ENCODE measurements at regions not wholly inside any gene's neighbourhood (a gene's known extent, or its start where the extent isn't known, plus 50 kb on each side); places are given as distances from the start of the nearest gene placed in this dataset.
"Not testable (repeated sequence)": the region's sequence is repeated elsewhere in the genome, so short reads cannot be mapped to it uniquely, and the experiment has no call there.

- no peak for DNase-seq
Measured at GRCh38 chr14:22384167-22384549, 204.9 kb downstream of the DAD1 start.

- no peak for DNase-seq
Measured at GRCh38 chr14:22383515-22384166, 205.4 kb downstream of the DAD1 start.

GRCh38 chr14:22382955-22383354 is 206.1 kb downstream of the DAD1 start:
- no peak for DNase-seq

- no peak for DNase-seq
Measured at GRCh38 chr14:22382395-22382794, 206.6 kb downstream of the DAD1 start.

- DNase-seq = no peak
Measured at GRCh38 chr14:22381766-22382165, 207.3 kb downstream of the DAD1 start.

GRCh38 chr14:22381408-22381760 is 207.6 kb downstream of the DAD1 start:
- no peak for DNase-seq

- no peak for DNase-seq
Measured at GRCh38 chr14:22380571-22381407, 208.2 kb downstream of the DAD1 start.

- no peak for DNase-seq
Measured at GRCh38 chr14:22379727-22380126, 209.3 kb downstream of the DAD1 start.

- no peak for DNase-seq
Measured at GRCh38 chr14:22378181-22378580, 210.8 kb downstream of the DAD1 start.

- no peak for DNase-seq
Measured at GRCh38 chr14:22375321-22375930, 213.6 kb downstream of the DAD1 start.

- DNase-seq = no peak
Measured at GRCh38 chr14:22370084-22370847, 218.8 kb downstream of the DAD1 start.

- DNase-seq = no peak
Measured at GRCh38 chr14:22358726-22359125, 230.3 kb downstream of the DAD1 start.

- DNase-seq = not testable (repeated sequence)
Measured at GRCh38 chr14:22349281-22349680, 239.7 kb downstream of the DAD1 start.

- DNase-seq = no peak
Measured at GRCh38 chr14:22344673-22345072, 244.4 kb downstream of the DAD1 start.

GRCh38 chr14:22344209-22344608 is 244.8 kb downstream of the DAD1 start:
- not testable (repeated sequence) for DNase-seq

GRCh38 chr14:22341049-22341448 is 248.0 kb downstream of the DAD1 start:
- DNase-seq = no peak

GRCh38 chr14:22338917-22339715 is 249.9 kb downstream of the DAD1 start:
- DNase-seq = no peak

GRCh38 chr14:22338381-22338780 is 250.6 kb downstream of the DAD1 start:
- no peak for DNase-seq

- DNase-seq = no peak
Measured at GRCh38 chr14:22337938-22338337, 251.1 kb downstream of the DAD1 start.

GRCh38 chr14:22337521-22337920 is 251.5 kb downstream of the DAD1 start:
- DNase-seq = no peak

GRCh38 chr14:22336031-22336430 is 253.0 kb downstream of the DAD1 start:
- DNase-seq = no peak

- no peak for DNase-seq
Measured at GRCh38 chr14:22334627-22335026, 254.4 kb downstream of the DAD1 start.

GRCh38 chr14:22334275-22334577 is 254.8 kb downstream of the DAD1 start:
- DNase-seq = no peak

Measured in T1000 (cell line).